Spinal cord (tissue), 9 donors: ENCODE measurements at regions not wholly inside any gene's neighbourhood (a gene's known extent, or its start where the extent isn't known, plus 50 kb on each side); places are given as distances from the start of the nearest gene placed in this dataset.

ENCODE experiments used
- DNase-seq, 6 donors: peaks; one replicate each; pipeline versions ENCODE4 v3.0.0 to v3.0.0-alpha.2; 2013 to 2015; ENCODE audit warnings: low spot score in 6 of 6, low read depth in 4 of 6
- H3K27ac ChIP-seq: one replicate; pipeline ENCODE4 v1.5.1; 2013; ENCODE audit warnings: low read depth, low read length, control low read depth
- H3K27me3 ChIP-seq: one replicate; pipeline ENCODE4 v1.6.1; 2013; ENCODE audit warnings: low read length; ENCODE audit not compliant: control insufficient read depth, insufficient read depth
- H3K36me3 ChIP-seq: one replicate; pipeline ENCODE4 v1.6.1; 2013; ENCODE audit warnings: low read length; ENCODE audit not compliant: control insufficient read depth, insufficient read depth
- H3K4me1 ChIP-seq: one replicate; pipeline ENCODE4 v1.6.1; 2013; ENCODE audit warnings: low read length; ENCODE audit not compliant: control insufficient read depth, insufficient read depth
- H3K4me3 ChIP-seq: one replicate; pipeline ENCODE4 v1.5.1; 2013; ENCODE audit warnings: low read depth, low read length, control low read depth
- H3K9me3 ChIP-seq: one replicate; pipeline ENCODE4 v1.6.1; 2013; ENCODE audit warnings: low read length; ENCODE audit not compliant: control insufficient read depth, insufficient read depth
- WGBS: methylation state at CpG from one replicate; pipeline ENCODE4 v1.1.5; 2013; ENCODE audit warnings: missing lambda C conversion rate; ENCODE audit not compliant: insufficient coverage; 5-methylcytosine and 5-hydroxymethylcytosine counted together
- donor health status: healthy.

DNA sequence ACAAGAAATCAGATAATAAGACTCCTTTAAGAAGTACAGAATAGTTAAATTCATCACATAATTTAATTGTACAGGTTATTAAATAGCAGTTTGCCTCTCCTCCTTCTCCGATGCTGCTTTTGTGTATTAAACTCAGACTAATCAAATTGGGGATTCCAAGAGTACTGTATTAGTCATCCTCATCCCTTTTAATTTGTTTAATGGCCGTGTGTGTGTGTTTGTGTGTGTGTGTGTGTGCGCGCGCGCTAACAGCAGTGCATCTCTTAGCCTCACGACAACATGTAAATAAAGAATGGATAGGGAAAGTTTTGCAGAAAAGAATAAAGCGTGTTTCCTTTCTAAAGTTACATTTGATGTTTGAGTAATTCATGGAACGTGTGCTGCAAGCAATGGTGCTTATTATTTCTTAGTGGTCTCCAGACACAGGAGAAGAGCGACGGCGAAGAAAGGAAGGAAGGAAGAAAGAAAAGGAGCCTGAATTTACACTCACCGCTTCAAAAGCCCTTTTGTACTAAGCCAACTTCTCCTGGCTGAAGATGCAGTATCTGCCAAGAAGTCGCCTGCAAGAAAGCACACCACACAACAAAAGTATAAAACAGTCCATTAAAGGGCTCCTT lies 220.3 kb downstream of the ASCL1 start:
- Histone ChIP-seq H3K9me3 (no peaks in the 10 kb centered on the region), H3K4me3 (peak overlapping the region; percentile 28), H3K36me3 (no peaks in the 10 kb centered on the region), H3K4me1 (peaks cover 3% of the 10 kb centered on the region), H3K27ac (peak overlapping the region; percentile 67), H3K27me3 (no peaks in the 10 kb centered on the region)
- 24% methylated on average over 2 of the region's 14 CpGs for WGBS
- peak; percentile 43 to 82 (median 54) for DNase-seq

DNA sequence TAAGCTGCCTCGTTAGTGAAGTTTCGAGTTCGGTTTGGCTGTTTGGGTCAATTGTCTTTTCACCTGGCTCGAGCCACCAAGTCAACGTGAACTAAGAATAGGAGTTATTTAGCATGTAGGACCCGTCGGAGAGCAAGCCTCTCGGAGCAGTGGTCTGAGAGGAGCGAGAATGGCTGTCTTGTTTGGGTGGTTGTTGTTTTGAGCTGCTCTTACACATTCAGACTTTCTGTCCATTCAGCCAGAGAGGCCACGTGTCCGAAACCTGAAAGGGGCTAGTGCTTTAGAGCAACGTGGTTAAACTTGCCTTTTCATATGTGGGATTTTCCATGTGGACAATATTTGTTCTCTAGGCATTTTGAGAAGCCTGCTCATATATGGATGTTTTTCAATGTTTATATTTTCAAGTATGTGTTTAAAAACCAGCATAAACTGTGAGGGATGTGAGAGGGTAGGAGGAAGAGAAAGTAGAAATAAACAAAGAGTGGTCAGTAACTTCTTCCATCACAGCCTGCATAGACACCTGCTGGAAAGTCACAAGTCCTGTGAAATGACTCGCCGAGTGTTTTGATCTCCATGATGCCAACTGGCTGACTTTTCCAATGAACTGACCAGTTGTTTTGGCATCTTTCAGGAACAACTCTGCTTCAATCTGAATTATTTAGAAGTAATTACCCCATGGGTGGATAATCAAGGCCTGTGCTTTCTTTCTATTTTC lies 221.0 kb downstream of the ASCL1 start:
- H3K27ac ChIP-seq: peak overlapping the region; percentile 67
- WGBS: 35% methylated on average over 11 of the region's 14 CpGs
- H3K9me3 ChIP-seq: no peaks in the 10 kb centered on the region
- H3K4me1 ChIP-seq: peaks cover 3% of the 10 kb centered on the region
- H3K27me3 ChIP-seq: no peaks in the 10 kb centered on the region
- DNase-seq: peak in 5 of 6 donors; percentile 43 to 80 (median 64)
- peak overlapping the region; percentile 28 for H3K4me3 ChIP-seq
- no peaks in the 10 kb centered on the region for H3K36me3 ChIP-seq

DNA sequence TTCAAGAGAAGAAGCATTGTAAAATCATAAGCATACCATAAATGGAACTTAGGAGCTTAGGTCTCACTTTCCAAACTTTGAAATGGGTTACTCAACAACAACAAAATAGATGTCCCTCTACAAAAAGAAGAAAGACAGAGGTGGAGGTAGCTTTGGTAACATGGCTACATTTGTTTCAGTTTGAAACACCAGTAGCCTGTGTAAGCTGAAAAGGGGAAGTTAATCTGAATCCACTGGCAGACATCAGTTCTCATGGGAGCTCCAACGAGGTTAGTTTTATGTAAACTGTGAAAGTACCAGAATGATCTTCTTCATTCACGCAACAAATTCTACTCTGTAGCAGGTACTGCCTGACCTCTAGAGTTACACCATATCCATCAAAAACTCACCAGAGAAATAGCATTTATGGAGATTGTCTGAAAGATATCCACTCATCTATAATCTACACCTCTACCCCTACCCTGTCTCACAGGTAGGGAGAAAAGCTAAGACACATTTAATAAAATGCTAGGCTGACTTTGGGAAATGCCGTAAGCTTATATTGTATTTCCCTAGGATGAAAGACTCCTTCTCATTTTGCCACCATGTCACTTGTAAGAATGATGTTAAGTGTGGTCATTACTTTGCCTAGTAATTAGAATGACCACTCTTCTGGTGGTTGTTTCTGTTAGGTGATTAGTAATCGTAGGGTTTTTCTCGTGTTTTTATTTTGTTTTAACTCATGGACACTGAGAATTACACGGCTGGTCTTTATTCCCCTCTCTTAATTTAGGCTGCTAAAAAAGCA lies 224.1 kb downstream of the ASCL1 start:
- WGBS: no CpG with 5 or more reads among the region's 6 CpGs
- DNase-seq: no peak
- no peak overlapping the region for H3K4me3 ChIP-seq
- H3K36me3 ChIP-seq: no peaks in the 10 kb centered on the region
- H3K27ac ChIP-seq: no peak overlapping the region
- H3K27me3 ChIP-seq: no peaks in the 10 kb centered on the region
- H3K4me1 ChIP-seq: peaks cover 3% of the 10 kb centered on the region
- no peaks in the 10 kb centered on the region for H3K9me3 ChIP-seq

DNA sequence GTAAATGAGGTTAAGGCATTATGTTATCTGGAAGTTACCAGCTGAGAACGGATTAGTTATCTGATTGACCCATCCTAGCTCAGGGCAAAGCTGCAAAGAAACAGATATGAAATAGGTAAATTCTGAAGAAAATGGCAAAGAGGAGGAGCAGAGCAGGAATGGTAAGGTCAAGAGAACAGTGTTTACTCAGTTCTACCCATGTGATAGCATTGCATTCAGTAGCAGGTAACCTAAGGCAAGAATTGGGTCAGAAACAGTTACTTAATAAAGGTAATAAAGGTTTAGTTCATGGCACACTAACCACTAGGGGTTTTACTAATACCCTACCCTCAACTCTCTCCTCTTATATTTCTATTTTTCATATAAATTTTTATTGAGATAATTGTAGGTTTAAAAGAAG lies 224.8 kb downstream of the ASCL1 start:
- 100% methylated on average over 1 of the region's 1 CpG for WGBS
- no peak for DNase-seq
- Histone ChIP-seq H3K27ac (no peak overlapping the region), H3K9me3 (no peaks in the 10 kb centered on the region), H3K4me1 (peaks cover 3% of the 10 kb centered on the region), H3K27me3 (no peaks in the 10 kb centered on the region), H3K4me3 (no peak overlapping the region), H3K36me3 (no peaks in the 10 kb centered on the region)

GRCh38 chr12:103196467-103196866 lies 239.0 kb downstream of the ASCL1 start:
- no peak overlapping the region for H3K27ac ChIP-seq
- H3K9me3 ChIP-seq: peaks cover 4% of the 10 kb centered on the region
- no peak overlapping the region for H3K4me3 ChIP-seq
- no CpG with 5 or more reads among the region's 4 CpGs for WGBS
- H3K27me3 ChIP-seq: no peaks in the 10 kb centered on the region
- H3K4me1 ChIP-seq: no peaks in the 10 kb centered on the region
- no peak for DNase-seq
- H3K36me3 ChIP-seq: no peaks in the 10 kb centered on the region

GRCh38 chr12:103197725-103198388 lies 240.4 kb downstream of the ASCL1 start:
- H3K36me3 ChIP-seq: no peaks in the 10 kb centered on the region
- no peaks in the 10 kb centered on the region for H3K27me3 ChIP-seq
- H3K4me1 ChIP-seq: no peaks in the 10 kb centered on the region
- H3K9me3 ChIP-seq: peaks cover 4% of the 10 kb centered on the region
- no peak overlapping the region for H3K4me3 ChIP-seq
- DNase-seq: no peak
- no peak overlapping the region for H3K27ac ChIP-seq
- 79% methylated on average over 3 of the region's 3 CpGs for WGBS

DNA sequence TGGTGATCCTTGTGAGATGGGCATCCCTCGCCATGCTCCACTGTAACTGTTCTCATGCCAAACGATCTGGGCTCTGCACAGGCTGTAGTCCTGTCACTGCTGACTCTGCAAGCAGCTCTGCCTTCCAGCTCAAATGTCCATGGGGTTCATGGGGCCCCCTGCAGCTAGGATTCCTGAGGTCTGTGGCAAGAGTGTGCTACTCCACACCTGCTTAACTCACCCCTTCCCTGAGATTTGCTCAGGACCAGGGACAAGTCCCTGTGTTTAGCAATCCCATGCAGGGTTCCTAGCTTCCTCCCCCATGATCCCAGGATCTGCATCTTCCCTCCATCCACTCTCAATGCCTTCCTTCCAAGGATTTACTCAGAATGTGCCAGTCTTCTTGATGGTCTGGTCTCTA lies 241.0 kb downstream of the ASCL1 start:
- Histone ChIP-seq H3K4me1 (no peaks in the 10 kb centered on the region), H3K36me3 (no peaks in the 10 kb centered on the region), H3K4me3 (no peak overlapping the region), H3K27ac (no peak overlapping the region), H3K27me3 (no peaks in the 10 kb centered on the region), H3K9me3 (peaks cover 4% of the 10 kb centered on the region)
- WGBS: 95% methylated on average over 2 of the region's 2 CpGs
- no peak for DNase-seq

DNA sequence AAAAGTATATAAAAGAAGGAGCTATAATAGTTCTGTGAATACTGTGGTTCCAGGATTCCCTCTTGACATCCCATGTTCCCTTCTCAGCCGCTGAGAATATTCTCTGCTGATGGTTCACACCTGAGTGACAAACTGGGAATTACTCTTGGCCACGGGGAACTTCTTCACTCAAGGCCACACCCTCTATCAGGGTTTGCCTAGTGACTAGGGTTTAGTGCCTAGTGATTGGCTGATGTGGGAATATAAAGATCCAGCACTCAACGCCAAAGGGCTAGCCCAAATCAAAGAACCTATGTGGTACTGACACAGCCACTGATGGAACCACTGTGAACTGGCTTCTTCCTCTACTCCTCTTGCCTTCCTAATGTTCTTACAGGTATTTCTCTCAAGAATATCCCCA lies 248.4 kb downstream of the ASCL1 start:
- Histone ChIP-seq H3K4me1 (no peaks in the 10 kb centered on the region), H3K9me3 (no peaks in the 10 kb centered on the region), H3K36me3 (no peaks in the 10 kb centered on the region), H3K4me3 (no peak overlapping the region), H3K27me3 (no peaks in the 10 kb centered on the region), H3K27ac (no peak overlapping the region)
- DNase-seq: no peak
- 100% methylated on average over 1 of the region's 3 CpGs for WGBS

DNA sequence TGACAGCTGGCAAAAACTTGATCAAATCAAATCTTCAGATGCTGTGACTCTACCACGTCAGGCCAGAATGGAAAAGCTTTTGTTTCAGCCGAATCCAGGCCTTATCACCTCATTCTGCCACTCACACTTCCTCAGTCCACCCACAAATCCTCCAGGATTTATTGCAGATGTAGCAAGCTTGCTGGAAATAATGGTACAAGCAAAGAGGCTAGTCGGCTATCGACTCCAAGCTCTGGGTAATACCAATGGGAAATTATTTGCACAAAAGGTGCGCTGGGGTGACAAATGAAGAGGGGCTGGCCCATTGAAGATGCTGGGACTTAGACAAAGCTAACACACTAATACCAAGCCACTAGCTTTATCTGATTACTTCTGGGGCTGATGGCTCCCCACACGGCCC lies 250.5 kb downstream of the ASCL1 start:
- no peaks in the 10 kb centered on the region for H3K9me3 ChIP-seq
- WGBS: 60% methylated on average over 2 of the region's 6 CpGs
- H3K4me3 ChIP-seq: no peak overlapping the region
- H3K36me3 ChIP-seq: no peaks in the 10 kb centered on the region
- peak in 1 of 6 donors; percentile 18 for DNase-seq
- no peaks in the 10 kb centered on the region for H3K4me1 ChIP-seq
- H3K27ac ChIP-seq: no peak overlapping the region
- no peaks in the 10 kb centered on the region for H3K27me3 ChIP-seq
